HuH-7 (cell line): ENCODE measurements at regions not wholly inside any gene's neighbourhood (a gene's known extent, or its start where the extent isn't known, plus 50 kb on each side); places are given as distances from the start of the nearest gene placed in this dataset.
"Not testable (repeated sequence)": the region's sequence is repeated elsewhere in the genome, so short reads cannot be mapped to it uniquely, and the experiment has no call there.

Experiments used
- DNase-seq: peaks from one replicate; pipeline ENCODE4 v3.0.0; 2011; ENCODE audit warnings: low spot score

GRCh38 chr20:43836790-43837189 is 77.9 kb upstream of the TOX2 start:
- DNase-seq: no peak

GRCh38 chr20:43835944-43836508 is 78.6 kb upstream of the TOX2 start:
- DNase-seq: no peak

GRCh38 chr20:43833511-43834395 is 80.9 kb upstream of the TOX2 start:
- DNase-seq: no peak

GRCh38 chr20:43832961-43833360 is 81.7 kb upstream of the TOX2 start:
- DNase-seq: no peak

- no peak for DNase-seq
These were observed 82.4 kb upstream of the TOX2 start for GRCh38 chr20:43832096-43832816.

GRCh38 chr20:43831481-43832065 is 83.1 kb upstream of the TOX2 start:
- no peak for DNase-seq

- no peak for DNase-seq
These were observed 83.8 kb upstream of the TOX2 start for GRCh38 chr20:43830883-43831282.

- no peak for DNase-seq
These were observed 84.5 kb upstream of the TOX2 start for GRCh38 chr20:43829951-43830690.

- DNase-seq: no peak
These were observed 86.6 kb upstream of the TOX2 start for GRCh38 chr20:43827940-43828562.

- DNase-seq: not testable (repeated sequence)
These were observed 87.7 kb upstream of the TOX2 start for GRCh38 chr20:43826943-43827342.

- DNase-seq: no peak
These were observed 89.1 kb upstream of the TOX2 start for GRCh38 chr20:43825581-43825980.

GRCh38 chr20:43825051-43825402 is 89.6 kb upstream of the TOX2 start:
- DNase-seq: no peak

- no peak for DNase-seq
These were observed 90.2 kb upstream of the TOX2 start for GRCh38 chr20:43824309-43825050.

GRCh38 chr20:43821795-43822194 is 92.9 kb upstream of the TOX2 start:
- DNase-seq: no peak

GRCh38 chr20:43820731-43821330 is 93.8 kb upstream of the TOX2 start:
- no peak for DNase-seq

- no peak for DNase-seq
These were observed 85.4 kb upstream of the GTSF1L start for GRCh38 chr20:43812216-43812615.

- DNase-seq: no peak
These were observed 82.5 kb upstream of the GTSF1L start for GRCh38 chr20:43809206-43809819.

- no peak for DNase-seq
These were observed 78.0 kb upstream of the GTSF1L start for GRCh38 chr20:43804781-43805180.

GRCh38 chr20:43803276-43803675 is 76.5 kb upstream of the GTSF1L start:
- no peak for DNase-seq

- DNase-seq: no peak
These were observed 73.4 kb upstream of the GTSF1L start for GRCh38 chr20:43800186-43800585.
